H1 (cell line): ENCODE measurements at regions not wholly inside any gene's neighbourhood (a gene's known extent, or its start where the extent isn't known, plus 50 kb on each side); places are given as distances from the start of the nearest gene placed in this dataset.

Source experiments
- CTCF ChIA-PET: fragments of 300-600 bp; sonication (Branson Sonifier 250); formaldehyde crosslinking; loops from one replicate; lab custom pipeline; 2021; ENCODE audit not compliant: partially characterized antibody; lab: Charles Lee
- POLR2A ChIA-PET: fragments of 300-600 bp; sonication (Branson Sonifier 250); formaldehyde crosslinking; loops from one replicate; lab custom pipeline; 2021; ENCODE audit warnings: inconsistent platforms; ENCODE audit not compliant: partially characterized antibody; lab: Charles Lee
- DNase-seq, 2 experiments: peaks; one replicate each; pipeline versions ENCODE4 v3.0.0 to v3.0.0-alpha.2; 2010 to 2022; ENCODE audit warnings: low spot score in 2 of 2, low read depth in 1 of 2, mixed read lengths in 1 of 2
- FAIRE-seq: peaks from 2 replicates; lab custom pipeline; 2011; peaks lifted over from hg19 to GRCh38; lab: Jason Lieb, UNC
- H2AFZ ChIP-seq: 2 replicates; pipeline ENCODE4 v1.8.1; 2012; ENCODE audit warnings: low read length, inconsistent platforms
- H2AK5ac ChIP-seq: 2 replicates; pipeline ENCODE4 v1.6.1; 2013; ENCODE audit warnings: low read depth, low read length
- H2BK120ac ChIP-seq: replicated peaks from 2 replicates; pipeline ENCODE3; 2013; ENCODE audit warnings: low read depth, low read length, inconsistent platforms
- H2BK12ac ChIP-seq: 2 replicates; pipeline ENCODE4 v1.6.1; 2013; ENCODE audit warnings: low read depth, low read length
- H2BK15ac ChIP-seq: 2 replicates; pipeline ENCODE4 v1.6.1; 2013; ENCODE audit warnings: low read length
- H2BK20ac ChIP-seq: 2 replicates; pipeline ENCODE4 v1.6.1; 2013; ENCODE audit warnings: low read length
- H2BK5ac ChIP-seq: 2 replicates; pipeline ENCODE4 v1.6.1; 2013; ENCODE audit warnings: low read depth, low read length
- H3K14ac ChIP-seq: 2 replicates; pipeline ENCODE4 v1.6.1; 2013; ENCODE audit warnings: inconsistent platforms; ENCODE audit not compliant: insufficient read length
- H3K18ac ChIP-seq: 2 replicates; pipeline ENCODE4 v1.6.1; 2013; ENCODE audit warnings: low read length; ENCODE audit errors: extremely low read depth
- H3K23ac ChIP-seq: 2 replicates; pipeline ENCODE4 v1.6.1; 2013; ENCODE audit warnings: inconsistent platforms; ENCODE audit not compliant: insufficient read length
- H3K23me2 ChIP-seq: 2 replicates; pipeline ENCODE4 v1.6.1; 2013; ENCODE audit warnings: low read depth, low read length
- H3K27ac ChIP-seq: 2 replicates; pipeline ENCODE4 v1.6.1; 2011; ENCODE audit warnings: low read depth, low read length, inconsistent platforms
- H3K27me3 ChIP-seq, 4 experiments: replicated peaks in 1 of 4; 1 replicate in 1 of 4; 2 replicates in 3 of 4; pipeline versions ENCODE4 v1.6.1 to v1.8.1; 2011 to 2013; ENCODE audit warnings: low read length in 3 of 4, mild to moderate bottlenecking in 3 of 4, inconsistent platforms in 2 of 4, mixed read lengths in 2 of 4, moderate library complexity in 1 of 4; ENCODE audit not compliant: control insufficient read depth in 3 of 4, insufficient read depth in 3 of 4; ENCODE audit errors: extremely low read depth in 1 of 4
- H3K36me3 ChIP-seq, 4 experiments: 2 replicates each; pipeline versions ENCODE4 v1.6.1 to v1.8.1; 2011 to 2013; ENCODE audit warnings: mild to moderate bottlenecking in 4 of 4, low read length in 3 of 4, moderate library complexity in 2 of 4, control low read depth in 1 of 4, inconsistent platforms in 1 of 4; ENCODE audit not compliant: insufficient read depth in 4 of 4, control insufficient read depth in 2 of 4
- H3K4ac ChIP-seq: replicated peaks from 2 replicates; pipeline ENCODE3; 2013; ENCODE audit warnings: low read length, low read depth, mixed read lengths, inconsistent platforms; ENCODE audit not compliant: insufficient read length
- H3K4me1 ChIP-seq, 4 experiments: replicated peaks in 1 of 4; 1 replicate in 1 of 4; 2 replicates in 3 of 4; pipeline versions ENCODE4 v1.6.1 to v1.8.1; 2011 to 2013; ENCODE audit warnings: low read length in 3 of 4, inconsistent platforms in 2 of 4, mixed read lengths in 1 of 4; ENCODE audit not compliant: insufficient read depth in 4 of 4, control insufficient read depth in 3 of 4
- H3K4me2 ChIP-seq, 2 experiments: 2 replicates each; pipeline versions ENCODE4 v1.6.1 to v1.8.1; 2011 to 2013; ENCODE audit warnings: low read depth in 2 of 2, low read length in 2 of 2, control low read depth in 1 of 2, inconsistent platforms in 1 of 2, mild to moderate bottlenecking in 1 of 2; ENCODE audit not compliant: insufficient read depth in 1 of 2
- H3K4me3 ChIP-seq, 4 experiments: fragments of 200-600, 300-600 bp in 1 of 4; sonication (generic), shearing (Covaris generic), sonication (Bioruptor Twin) in 1 of 4; 2 replicates each; pipeline versions ENCODE4 v1.5.1 to v1.8.1; 2011 to 2016; ENCODE audit warnings: low read length in 4 of 4, low read depth in 3 of 4, control low read depth in 2 of 4, inconsistent platforms in 2 of 4, mild to moderate bottlenecking in 2 of 4, mixed read lengths in 1 of 4, moderate library complexity in 1 of 4; ENCODE audit not compliant: insufficient read depth in 2 of 4; ENCODE audit errors: extremely low read depth in 1 of 4
- H3K56ac ChIP-seq: replicated peaks from 2 replicates; pipeline ENCODE3; 2013; ENCODE audit warnings: low read depth, mild to moderate bottlenecking, mixed read lengths, low read length, inconsistent platforms; ENCODE audit not compliant: insufficient read length
- H3K79me1 ChIP-seq: 2 replicates; pipeline ENCODE4 v1.6.1; 2013; ENCODE audit warnings: low read depth, low read length, control low read depth
- H3K79me2 ChIP-seq, 2 experiments: 2 replicates each; pipeline versions ENCODE4 v1.6.1 to v1.8.1; 2012 to 2013; ENCODE audit warnings: low read length in 2 of 2, mild to moderate bottlenecking in 2 of 2, inconsistent platforms in 1 of 2; ENCODE audit not compliant: insufficient read depth in 2 of 2, control insufficient read depth in 1 of 2
- H3K9ac ChIP-seq, 4 experiments: replicated peaks in 1 of 4; 1 replicate in 1 of 4; 2 replicates in 3 of 4; pipeline versions ENCODE4 v1.6.1 to v1.8.1; 2011 to 2013; ENCODE audit warnings: low read depth in 3 of 4, low read length in 3 of 4, control low read depth in 2 of 4, mild to moderate bottlenecking in 2 of 4, moderate library complexity in 2 of 4, inconsistent platforms in 1 of 4; ENCODE audit errors: extremely low read depth in 1 of 4
- H3K9me3 ChIP-seq, 2 experiments: 2 replicates each; pipeline versions ENCODE4 v1.6.1 to v1.8.1; 2012 to 2013; ENCODE audit warnings: mild to moderate bottlenecking in 2 of 2, moderate library complexity in 2 of 2, control low read depth in 1 of 2, inconsistent platforms in 1 of 2, low read depth in 1 of 2, low read length in 1 of 2, mixed read lengths in 1 of 2; ENCODE audit not compliant: insufficient read depth in 2 of 2
- H4K20me1 ChIP-seq, 2 experiments: replicated peaks in 1 of 2; 2 replicates each; pipeline versions ENCODE3 to v1.8.1; 2011 to 2013; ENCODE audit warnings: inconsistent platforms in 2 of 2, low read length in 2 of 2, mild to moderate bottlenecking in 1 of 2; ENCODE audit not compliant: insufficient read depth in 2 of 2, control insufficient read depth in 1 of 2
- H4K5ac ChIP-seq: 2 replicates; pipeline ENCODE4 v1.6.1; 2013; ENCODE audit warnings: low read length, low read depth, mixed read lengths, inconsistent platforms; ENCODE audit not compliant: insufficient read length
- H4K8ac ChIP-seq: 2 replicates; pipeline ENCODE4 v1.8.0; 2013; ENCODE audit warnings: mild to moderate bottlenecking, moderate library complexity, low read length, inconsistent platforms; ENCODE audit not compliant: insufficient read depth; ENCODE audit errors: extremely low read depth
- H4K91ac ChIP-seq: replicated peaks from 2 replicates; pipeline ENCODE3; 2013; ENCODE audit warnings: low read length, mixed read lengths, inconsistent platforms; ENCODE audit not compliant: insufficient read length
- HDAC2 ChIP-seq, 2 experiments: fragments of 300-600 bp in 1 of 2; sonication (generic) in 1 of 2; IDR thresholded peaks; 2 replicates each; pipeline ENCODE4 v1.6.1; 2011 to 2012; ENCODE audit warnings: low read depth in 2 of 2, low read length in 2 of 2, mild to moderate bottlenecking in 2 of 2, moderate library complexity in 2 of 2, borderline replicate concordance in 1 of 2, inconsistent platforms in 1 of 2
- SP4 ChIP-seq: IDR thresholded peaks from 2 replicates; pipeline ENCODE4 v1.6.1; 2012; ENCODE audit warnings: low read length, inconsistent platforms
- WGBS, 2 experiments: shearing (Covaris generic) in 1 of 2; methylation state at CpG; one replicate each; pipeline versions ENCODE4 v1.1.6 to v1.1.7; 2013 to 2015; ENCODE audit warnings: low lambda C conversion rate in 2 of 2, mixed read lengths in 2 of 2, inconsistent platforms in 1 of 2, low coverage in 1 of 2, missing lambda C conversion rate in 1 of 2; ENCODE audit not compliant: insufficient replicate concordance in 2 of 2, insufficient coverage in 1 of 2, insufficient read length in 1 of 2; ENCODE audit errors: extremely low coverage in 1 of 2, missing lambda C conversion rate in 1 of 2; 5-methylcytosine and 5-hydroxymethylcytosine counted together

GRCh38 chr14:36075203-36075602, 101.3 kb downstream of the PTCSC3 start:
- H3K79me2 ChIP-seq: no peaks in the 10 kb centered on the region
- H3K23ac ChIP-seq: no peak overlapping the region
- H3K9me3 ChIP-seq: no peaks in the 10 kb centered on the region
- H3K79me1 ChIP-seq: no peaks in the 10 kb centered on the region
- no peak overlapping the region for H4K91ac ChIP-seq
- POLR2A ChIA-PET: no interaction called here
- no peak overlapping the region for H2AFZ ChIP-seq
- WGBS, 2 experiments: 99% methylated on average over 7 of the region's 7 CpGs; no CpG with 5 or more reads in 1 of the 2 experiments
- H2BK20ac ChIP-seq: no peak overlapping the region
- H4K5ac ChIP-seq: no peak overlapping the region
- H2BK120ac ChIP-seq: no peak overlapping the region
- H4K20me1 ChIP-seq: no peaks in the 10 kb centered on the region
- H3K4me3 ChIP-seq: no peak overlapping the region
- no peaks in the 10 kb centered on the region for H3K23me2 ChIP-seq
- H4K8ac ChIP-seq: no peak overlapping the region
- no peak overlapping the region for H2BK5ac ChIP-seq
- H2AK5ac ChIP-seq: no peak overlapping the region
- no peak for DNase-seq
- no peaks in the 10 kb centered on the region for H3K4me1 ChIP-seq
- no peaks in the 10 kb centered on the region for H3K27me3 ChIP-seq
- no peak overlapping the region for H3K4me2 ChIP-seq
- H2BK12ac ChIP-seq: no peak overlapping the region
- H3K9ac ChIP-seq: no peak overlapping the region
- no peak overlapping the region for H3K27ac ChIP-seq
- no peak for FAIRE-seq
- H3K36me3 ChIP-seq: no peaks in the 10 kb centered on the region
- no peak overlapping the region for H3K4ac ChIP-seq
- no peak overlapping the region for H3K18ac ChIP-seq
- no peak overlapping the region for H3K14ac ChIP-seq
- no peak overlapping the region for H3K56ac ChIP-seq
- TF ChIP-seq SP4 (no peak), HDAC2 (IDR thresholded peaks at IDR 0.05; ENCODE audit: borderline replicate concordance in 1 of 2, low read depth in 2 of 2, low read length in 2 of 2) (no peak)
- H2BK15ac ChIP-seq: no peak overlapping the region
- CTCF ChIA-PET: interaction anchor here (0.8 to 2.1 kb wide), 5 partner anchors 9 to 450 kb away, joined by 3 to 7 read pairs (median 3); no protein-coding TSS in a partner anchor
